H1 (cell line): ENCODE measurements at regions not wholly inside any gene's neighbourhood (a gene's known extent, or its start where the extent isn't known, plus 50 kb on each side); places are given as distances from the start of the nearest gene placed in this dataset.

Source experiments
- BCL11A ChIP-seq, 2 experiments: IDR thresholded peaks; one replicate each; pipeline ENCODE4 v1.6.1; 2011; ENCODE audit warnings: low read depth in 2 of 2, low read length in 2 of 2, mild to moderate bottlenecking in 2 of 2
- EZH2 ChIP-seq: fragments of 200-600 bp; sonication (generic); IDR thresholded peaks from 2 replicates; pipeline ENCODE4 v1.7.1; 2012; ENCODE audit warnings: low read depth, mild to moderate bottlenecking, moderate library complexity, low read length, inconsistent platforms; ENCODE audit not compliant: severe bottlenecking
- JUND ChIP-seq: IDR thresholded peaks from 2 replicates; pipeline ENCODE4 v1.6.1; 2011; ENCODE audit warnings: mild to moderate bottlenecking, improper control_type of control experiment, low read length
- RNF2 ChIP-seq: fragments of 200-900, 300-1000 bp; sonication (generic); IDR thresholded peaks from 2 replicates; pipeline ENCODE4 v1.7.1; 2016; ENCODE audit warnings: borderline replicate concordance, low read depth, mild to moderate bottlenecking, antibody characterized with exemption, low read length; ENCODE audit not compliant: poor library complexity, severe bottlenecking; ENCODE audit errors: missing control alignments
- SUZ12 ChIP-seq: fragments of 200-600 bp; sonication (generic); IDR thresholded peaks from 2 replicates; pipeline ENCODE4 v1.6.1; 2012; ENCODE audit warnings: mild to moderate bottlenecking, inconsistent platforms, low read length, moderate library complexity, mixed read lengths
- TBP ChIP-seq: IDR thresholded peaks from 2 replicates; pipeline ENCODE4 v1.6.1; 2011; ENCODE audit warnings: low read depth, low read length, improper control_type of control experiment
- USF2 ChIP-seq: IDR thresholded peaks from 2 replicates; pipeline ENCODE4 v1.6.1; 2011; ENCODE audit warnings: low read length, improper control_type of control experiment
- TF ChIP-seq, protein P1 (sequence below): fragments of 300-600 bp; sonication (generic); IDR thresholded peaks from 2 replicates; pipeline ENCODE4 v1.7.1; 2012; ENCODE audit warnings: low read length, moderate library complexity, mild to moderate bottlenecking, inconsistent platforms; ENCODE audit not compliant: insufficient replicate concordance

- TF ChIP-seq, protein P1, sequence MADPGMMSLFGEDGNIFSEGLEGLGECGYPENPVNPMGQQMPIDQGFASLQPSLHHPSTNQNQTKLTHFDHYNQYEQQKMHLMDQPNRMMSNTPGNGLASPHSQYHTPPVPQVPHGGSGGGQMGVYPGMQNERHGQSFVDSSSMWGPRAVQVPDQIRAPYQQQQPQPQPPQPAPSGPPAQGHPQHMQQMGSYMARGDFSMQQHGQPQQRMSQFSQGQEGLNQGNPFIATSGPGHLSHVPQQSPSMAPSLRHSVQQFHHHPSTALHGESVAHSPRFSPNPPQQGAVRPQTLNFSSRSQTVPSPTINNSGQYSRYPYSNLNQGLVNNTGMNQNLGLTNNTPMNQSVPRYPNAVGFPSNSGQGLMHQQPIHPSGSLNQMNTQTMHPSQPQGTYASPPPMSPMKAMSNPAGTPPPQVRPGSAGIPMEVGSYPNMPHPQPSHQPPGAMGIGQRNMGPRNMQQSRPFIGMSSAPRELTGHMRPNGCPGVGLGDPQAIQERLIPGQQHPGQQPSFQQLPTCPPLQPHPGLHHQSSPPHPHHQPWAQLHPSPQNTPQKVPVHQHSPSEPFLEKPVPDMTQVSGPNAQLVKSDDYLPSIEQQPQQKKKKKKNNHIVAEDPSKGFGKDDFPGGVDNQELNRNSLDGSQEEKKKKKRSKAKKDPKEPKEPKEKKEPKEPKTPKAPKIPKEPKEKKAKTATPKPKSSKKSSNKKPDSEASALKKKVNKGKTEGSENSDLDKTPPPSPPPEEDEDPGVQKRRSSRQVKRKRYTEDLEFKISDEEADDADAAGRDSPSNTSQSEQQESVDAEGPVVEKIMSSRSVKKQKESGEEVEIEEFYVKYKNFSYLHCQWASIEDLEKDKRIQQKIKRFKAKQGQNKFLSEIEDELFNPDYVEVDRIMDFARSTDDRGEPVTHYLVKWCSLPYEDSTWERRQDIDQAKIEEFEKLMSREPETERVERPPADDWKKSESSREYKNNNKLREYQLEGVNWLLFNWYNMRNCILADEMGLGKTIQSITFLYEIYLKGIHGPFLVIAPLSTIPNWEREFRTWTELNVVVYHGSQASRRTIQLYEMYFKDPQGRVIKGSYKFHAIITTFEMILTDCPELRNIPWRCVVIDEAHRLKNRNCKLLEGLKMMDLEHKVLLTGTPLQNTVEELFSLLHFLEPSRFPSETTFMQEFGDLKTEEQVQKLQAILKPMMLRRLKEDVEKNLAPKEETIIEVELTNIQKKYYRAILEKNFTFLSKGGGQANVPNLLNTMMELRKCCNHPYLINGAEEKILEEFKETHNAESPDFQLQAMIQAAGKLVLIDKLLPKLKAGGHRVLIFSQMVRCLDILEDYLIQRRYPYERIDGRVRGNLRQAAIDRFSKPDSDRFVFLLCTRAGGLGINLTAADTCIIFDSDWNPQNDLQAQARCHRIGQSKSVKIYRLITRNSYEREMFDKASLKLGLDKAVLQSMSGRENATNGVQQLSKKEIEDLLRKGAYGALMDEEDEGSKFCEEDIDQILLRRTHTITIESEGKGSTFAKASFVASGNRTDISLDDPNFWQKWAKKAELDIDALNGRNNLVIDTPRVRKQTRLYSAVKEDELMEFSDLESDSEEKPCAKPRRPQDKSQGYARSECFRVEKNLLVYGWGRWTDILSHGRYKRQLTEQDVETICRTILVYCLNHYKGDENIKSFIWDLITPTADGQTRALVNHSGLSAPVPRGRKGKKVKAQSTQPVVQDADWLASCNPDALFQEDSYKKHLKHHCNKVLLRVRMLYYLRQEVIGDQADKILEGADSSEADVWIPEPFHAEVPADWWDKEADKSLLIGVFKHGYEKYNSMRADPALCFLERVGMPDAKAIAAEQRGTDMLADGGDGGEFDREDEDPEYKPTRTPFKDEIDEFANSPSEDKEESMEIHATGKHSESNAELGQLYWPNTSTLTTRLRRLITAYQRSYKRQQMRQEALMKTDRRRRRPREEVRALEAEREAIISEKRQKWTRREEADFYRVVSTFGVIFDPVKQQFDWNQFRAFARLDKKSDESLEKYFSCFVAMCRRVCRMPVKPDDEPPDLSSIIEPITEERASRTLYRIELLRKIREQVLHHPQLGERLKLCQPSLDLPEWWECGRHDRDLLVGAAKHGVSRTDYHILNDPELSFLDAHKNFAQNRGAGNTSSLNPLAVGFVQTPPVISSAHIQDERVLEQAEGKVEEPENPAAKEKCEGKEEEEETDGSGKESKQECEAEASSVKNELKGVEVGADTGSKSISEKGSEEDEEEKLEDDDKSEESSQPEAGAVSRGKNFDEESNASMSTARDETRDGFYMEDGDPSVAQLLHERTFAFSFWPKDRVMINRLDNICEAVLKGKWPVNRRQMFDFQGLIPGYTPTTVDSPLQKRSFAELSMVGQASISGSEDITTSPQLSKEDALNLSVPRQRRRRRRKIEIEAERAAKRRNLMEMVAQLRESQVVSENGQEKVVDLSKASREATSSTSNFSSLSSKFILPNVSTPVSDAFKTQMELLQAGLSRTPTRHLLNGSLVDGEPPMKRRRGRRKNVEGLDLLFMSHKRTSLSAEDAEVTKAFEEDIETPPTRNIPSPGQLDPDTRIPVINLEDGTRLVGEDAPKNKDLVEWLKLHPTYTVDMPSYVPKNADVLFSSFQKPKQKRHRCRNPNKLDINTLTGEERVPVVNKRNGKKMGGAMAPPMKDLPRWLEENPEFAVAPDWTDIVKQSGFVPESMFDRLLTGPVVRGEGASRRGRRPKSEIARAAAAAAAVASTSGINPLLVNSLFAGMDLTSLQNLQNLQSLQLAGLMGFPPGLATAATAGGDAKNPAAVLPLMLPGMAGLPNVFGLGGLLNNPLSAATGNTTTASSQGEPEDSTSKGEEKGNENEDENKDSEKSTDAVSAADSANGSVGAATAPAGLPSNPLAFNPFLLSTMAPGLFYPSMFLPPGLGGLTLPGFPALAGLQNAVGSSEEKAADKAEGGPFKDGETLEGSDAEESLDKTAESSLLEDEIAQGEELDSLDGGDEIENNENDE, result no peak
- TF ChIP-seq TBP, result no peak
- no peak for TF ChIP-seq SUZ12
- TF ChIP-seq USF2, result no peak
- TF ChIP-seq RNF2, result no peak
- no peak for TF ChIP-seq BCL11A (IDR thresholded peaks at IDR 0.05; ENCODE audit: low read depth in 2 of 2, low read length in 2 of 2)
- no peak for TF ChIP-seq EZH2
- TF ChIP-seq JUND, result no peak
Observed at GRCh38 chr21:27371115-27371974, 404.5 kb upstream of the ADAMTS5 start (continued).
